MM.1S (cell line): ENCODE measurements at regions not wholly inside any gene's neighbourhood (a gene's known extent, or its start where the extent isn't known, plus 50 kb on each side); places are given as distances from the start of the nearest gene placed in this dataset.

Experiments used
- DNase-seq: peaks from one replicate; pipeline ENCODE4 v3.0.0-alpha.2; 2015
- H2AFZ ChIP-seq: fragments of 300-600 bp; sonication (generic); 2 replicates; pipeline ENCODE4 v1.6.0; 2016; ENCODE audit warnings: antibody characterized with exemption, low read length
- H3F3A ChIP-seq: fragments of 300-600 bp; sonication (generic); 2 replicates; pipeline ENCODE4 v1.6.1; 2016; ENCODE audit warnings: mild to moderate bottlenecking, antibody characterized with exemption, low read length, moderate library complexity, mixed read lengths; ENCODE audit not compliant: insufficient read depth
- H3K27ac ChIP-seq: fragments of 300-600 bp; sonication (generic); 2 replicates; pipeline ENCODE4 v1.5.1; 2016; ENCODE audit warnings: mild to moderate bottlenecking, low read length
- H3K27me3 ChIP-seq: fragments of 300-600 bp; sonication (generic); replicated peaks from 2 replicates; pipeline ENCODE4 v1.6.0; 2016; ENCODE audit warnings: low read length; ENCODE audit not compliant: insufficient read depth
- H3K36me3 ChIP-seq: fragments of 300-600 bp; sonication (generic); replicated peaks from 2 replicates; pipeline ENCODE4 v1.6.1; 2016; ENCODE audit warnings: mild to moderate bottlenecking, low read length, mixed read lengths; ENCODE audit not compliant: insufficient read depth
- H3K4me1 ChIP-seq: fragments of 300-600 bp; sonication (generic); 2 replicates; pipeline ENCODE4 v1.6.1; 2016; ENCODE audit warnings: low read length, mixed read lengths
- H3K4me2 ChIP-seq: fragments of 300-600 bp; sonication (generic); 2 replicates; pipeline ENCODE4 v1.6.0; 2016; ENCODE audit warnings: low read depth, low read length
- H3K4me3 ChIP-seq: fragments of 300-600 bp; sonication (generic); 2 replicates; pipeline ENCODE4 v1.5.1; 2016; ENCODE audit warnings: low read length, mixed read lengths
- H3K79me2 ChIP-seq: fragments of 300-600 bp; sonication (generic); 2 replicates; pipeline ENCODE4 v1.6.1; 2016; ENCODE audit warnings: mixed run types, low read length, mixed read lengths
- H3K9ac ChIP-seq: fragments of 300-600 bp; sonication (generic); 2 replicates; pipeline ENCODE4 v1.6.1; 2016; ENCODE audit warnings: low read length, mixed read lengths
- H3K9me2 ChIP-seq: fragments of 300-600 bp; sonication (generic); replicated peaks from 2 replicates; pipeline ENCODE4 v1.6.1; 2016; ENCODE audit warnings: mild to moderate bottlenecking, low read length, mixed read lengths; ENCODE audit not compliant: insufficient read depth
- H3K9me3 ChIP-seq: fragments of 300-600 bp; sonication (generic); replicated peaks from 2 replicates; pipeline ENCODE4 v1.6.1; 2016; ENCODE audit warnings: mild to moderate bottlenecking, low read length, mixed read lengths; ENCODE audit not compliant: insufficient read depth
- H4K20me1 ChIP-seq: fragments of 300-600 bp; sonication (generic); 2 replicates; pipeline ENCODE4 v1.6.1; 2016; ENCODE audit warnings: mild to moderate bottlenecking, low read length, moderate library complexity, mixed read lengths; ENCODE audit not compliant: insufficient read depth
- CTCF ChIP-seq: fragments of 300-600 bp; sonication (generic); IDR thresholded peaks from 2 replicates; pipeline ENCODE4 v1.5.1; 2016; ENCODE audit warnings: antibody characterized with exemption, low read length, mixed read lengths
- EZH2 ChIP-seq: fragments of 300-600 bp; sonication (generic); optimal IDR thresholded peaks from 2 replicates; pipeline ENCODE3; 2017; ENCODE audit warnings: low read depth, mild to moderate bottlenecking, antibody characterized with exemption, low read length, mixed read lengths
- EZH2phosphoT487 ChIP-seq: fragments of 300-600 bp; sonication (generic); IDR thresholded peaks from 2 replicates; pipeline ENCODE4 v1.6.1; 2018; ENCODE audit warnings: antibody characterized with exemption, low read length

- no peak overlapping the region for H3K9ac ChIP-seq
- no peaks in the 10 kb centered on the region for H3K9me2 ChIP-seq
- no peak for TF ChIP-seq CTCF
- TF ChIP-seq EZH2, result no peak
- TF ChIP-seq EZH2phosphoT487, result no peak
- H4K20me1 ChIP-seq, result no peaks in the 10 kb centered on the region
- no peaks in the 10 kb centered on the region for H3K4me1 ChIP-seq
- H3K27me3 ChIP-seq, result no peaks in the 10 kb centered on the region
- no peaks in the 10 kb centered on the region for H3K36me3 ChIP-seq
- no peak overlapping the region for H3K4me2 ChIP-seq
- H3F3A ChIP-seq, result no peaks in the 10 kb centered on the region
- no peak for DNase-seq
- H3K9me3 ChIP-seq, result no peaks in the 10 kb centered on the region
- no peaks in the 10 kb centered on the region for H3K79me2 ChIP-seq
- H3K4me3 ChIP-seq, result no peak overlapping the region
- no peak overlapping the region for H3K27ac ChIP-seq
- H2AFZ ChIP-seq, result no peak overlapping the region
Observed at GRCh38 chr2:123040506-123040905, 984.6 kb upstream of the CNTNAP5 start.

- no peak overlapping the region for H3K9ac ChIP-seq
- H2AFZ ChIP-seq, result no peak overlapping the region
- TF ChIP-seq EZH2phosphoT487, result no peak
- no peak for TF ChIP-seq EZH2
- no peak for TF ChIP-seq CTCF
- H3K27me3 ChIP-seq, result no peaks in the 10 kb centered on the region
- H3K36me3 ChIP-seq, result no peaks in the 10 kb centered on the region
- H3K4me1 ChIP-seq, result no peaks in the 10 kb centered on the region
- H4K20me1 ChIP-seq, result no peaks in the 10 kb centered on the region
- DNase-seq, result no peak
- H3K9me2 ChIP-seq, result no peaks in the 10 kb centered on the region
- no peaks in the 10 kb centered on the region for H3K9me3 ChIP-seq
- no peak overlapping the region for H3K4me3 ChIP-seq
- H3K79me2 ChIP-seq, result no peaks in the 10 kb centered on the region
- no peak overlapping the region for H3K27ac ChIP-seq
- no peaks in the 10 kb centered on the region for H3F3A ChIP-seq
- H3K4me2 ChIP-seq, result no peak overlapping the region
Observed at GRCh38 chr2:123043458-123043857, 981.6 kb upstream of the CNTNAP5 start.

GRCh38 chr2:123045713-123046112 is 979.4 kb upstream of the CNTNAP5 start:
- H3K4me1 ChIP-seq, result no peaks in the 10 kb centered on the region
- H3F3A ChIP-seq, result no peaks in the 10 kb centered on the region
- H4K20me1 ChIP-seq, result no peaks in the 10 kb centered on the region
- no peak overlapping the region for H2AFZ ChIP-seq
- no peak overlapping the region for H3K9ac ChIP-seq
- H3K4me3 ChIP-seq, result no peak overlapping the region
- no peaks in the 10 kb centered on the region for H3K36me3 ChIP-seq
- no peak overlapping the region for H3K27ac ChIP-seq
- DNase-seq, result no peak
- H3K9me2 ChIP-seq, result no peaks in the 10 kb centered on the region
- no peaks in the 10 kb centered on the region for H3K9me3 ChIP-seq
- no peaks in the 10 kb centered on the region for H3K79me2 ChIP-seq
- H3K27me3 ChIP-seq, result no peaks in the 10 kb centered on the region
- H3K4me2 ChIP-seq, result no peak overlapping the region
- TF ChIP-seq EZH2, result no peak
- no peak for TF ChIP-seq CTCF
- TF ChIP-seq EZH2phosphoT487, result no peak
